NB4 (cell line): ENCODE measurements at regions not wholly inside any gene's neighbourhood (a gene's known extent, or its start where the extent isn't known, plus 50 kb on each side); places are given as distances from the start of the nearest gene placed in this dataset.

Experiments used
- DNase-seq: peaks from one replicate; pipeline ENCODE4 v3.0.0; 2010; ENCODE audit warnings: low read depth
- H3K4me3 ChIP-seq: one replicate; pipeline ENCODE4 v1.5.1; 2011; ENCODE audit warnings: mild to moderate bottlenecking, low read depth, low read length, moderate library complexity
- MYC ChIP-seq: IDR thresholded peaks from 2 replicates; pipeline ENCODE4 v1.6.1; 2011; ENCODE audit warnings: low read depth, low read length
- POLR2A ChIP-seq: IDR thresholded peaks from 2 replicates; pipeline ENCODE4 v1.6.1; 2011; ENCODE audit warnings: mild to moderate bottlenecking; ENCODE audit not compliant: insufficient read length; ENCODE audit errors: extremely low read depth
- TF ChIP-seq, protein P1 (sequence below): IDR thresholded peaks from one replicate; pipeline ENCODE4 v1.5.1; 2012; ENCODE audit warnings: low read depth, low read length
- TF ChIP-seq, protein P2 (sequence below): IDR thresholded peaks from 2 replicates; pipeline ENCODE4 v1.6.1; 2011; ENCODE audit warnings: low read depth, low read length

DNA sequence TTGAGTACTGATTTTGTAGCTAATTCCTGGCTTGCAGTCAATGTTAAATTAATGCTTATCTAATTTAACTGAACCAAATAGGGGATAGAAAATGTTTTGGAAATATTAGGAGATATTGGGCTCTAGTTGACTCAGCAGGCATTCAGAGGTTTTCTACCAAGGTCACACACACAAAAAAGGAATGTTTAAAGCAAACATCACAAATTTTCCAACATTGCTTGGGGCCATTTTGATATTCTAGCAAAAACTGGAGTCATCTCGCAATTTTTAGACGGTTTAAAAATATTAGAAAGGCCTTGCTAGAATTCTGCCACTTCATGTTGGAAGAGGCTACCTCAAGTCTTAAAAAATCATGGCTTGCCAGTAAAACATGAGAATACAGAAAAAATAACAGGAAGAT, 2082.1 kb upstream of the RAG2 start:
- no peak for DNase-seq
- H3K4me3 ChIP-seq = no peak overlapping the region
- TF ChIP-seq POLR2A (no peak), MYC (no peak)
- TF ChIP-seq, protein P1, sequence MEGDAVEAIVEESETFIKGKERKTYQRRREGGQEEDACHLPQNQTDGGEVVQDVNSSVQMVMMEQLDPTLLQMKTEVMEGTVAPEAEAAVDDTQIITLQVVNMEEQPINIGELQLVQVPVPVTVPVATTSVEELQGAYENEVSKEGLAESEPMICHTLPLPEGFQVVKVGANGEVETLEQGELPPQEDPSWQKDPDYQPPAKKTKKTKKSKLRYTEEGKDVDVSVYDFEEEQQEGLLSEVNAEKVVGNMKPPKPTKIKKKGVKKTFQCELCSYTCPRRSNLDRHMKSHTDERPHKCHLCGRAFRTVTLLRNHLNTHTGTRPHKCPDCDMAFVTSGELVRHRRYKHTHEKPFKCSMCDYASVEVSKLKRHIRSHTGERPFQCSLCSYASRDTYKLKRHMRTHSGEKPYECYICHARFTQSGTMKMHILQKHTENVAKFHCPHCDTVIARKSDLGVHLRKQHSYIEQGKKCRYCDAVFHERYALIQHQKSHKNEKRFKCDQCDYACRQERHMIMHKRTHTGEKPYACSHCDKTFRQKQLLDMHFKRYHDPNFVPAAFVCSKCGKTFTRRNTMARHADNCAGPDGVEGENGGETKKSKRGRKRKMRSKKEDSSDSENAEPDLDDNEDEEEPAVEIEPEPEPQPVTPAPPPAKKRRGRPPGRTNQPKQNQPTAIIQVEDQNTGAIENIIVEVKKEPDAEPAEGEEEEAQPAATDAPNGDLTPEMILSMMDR = no peak
- TF ChIP-seq, protein P2, sequence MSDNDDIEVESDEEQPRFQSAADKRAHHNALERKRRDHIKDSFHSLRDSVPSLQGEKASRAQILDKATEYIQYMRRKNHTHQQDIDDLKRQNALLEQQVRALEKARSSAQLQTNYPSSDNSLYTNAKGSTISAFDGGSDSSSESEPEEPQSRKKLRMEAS = no peak

DNA sequence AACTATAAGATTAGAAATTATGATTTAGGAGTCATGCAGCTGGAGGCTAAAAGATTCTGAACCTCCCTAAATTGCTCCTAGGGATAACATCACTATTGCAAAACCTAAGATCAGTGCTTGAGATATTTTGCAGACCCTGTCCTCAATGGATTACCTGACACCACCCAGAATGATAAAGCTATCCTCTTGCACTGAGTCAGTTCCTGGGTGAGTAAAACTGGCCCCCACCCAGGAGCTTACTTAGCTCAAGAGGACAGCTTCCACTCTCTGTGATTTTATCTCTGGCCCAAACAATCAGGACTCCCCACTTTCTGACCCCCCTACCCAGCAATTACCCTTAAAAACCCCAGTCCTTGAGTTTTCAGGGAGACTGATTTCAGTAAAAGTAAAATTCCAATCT, 2074.4 kb upstream of the RAG2 start:
- H3K4me3 ChIP-seq = no peak overlapping the region
- TF ChIP-seq, protein P2 = no peak
- TF ChIP-seq, protein P1 = no peak
- TF ChIP-seq POLR2A (no peak), MYC (no peak)
- no peak for DNase-seq

DNA sequence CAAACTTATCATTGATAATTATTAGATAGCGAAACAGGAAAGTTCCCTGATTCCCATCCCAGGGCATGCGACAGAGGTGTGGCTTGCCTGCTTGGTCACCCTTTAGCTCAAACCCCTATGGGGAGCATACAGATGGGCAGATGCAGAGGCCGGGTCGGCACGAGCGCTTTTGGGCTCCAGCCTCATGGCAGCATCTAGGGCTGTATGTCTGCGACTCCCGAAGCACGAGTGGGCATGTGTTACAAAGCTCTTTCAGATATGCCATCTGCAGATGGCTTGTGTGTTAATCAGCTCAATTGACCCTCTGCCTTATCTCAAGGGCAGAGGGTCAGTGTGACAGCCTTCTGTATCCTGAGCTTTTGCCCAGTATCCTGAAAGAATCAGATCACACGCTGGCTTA, 2069.3 kb upstream of the RAG2 start:
- TF ChIP-seq, protein P2 = no peak
- TF ChIP-seq POLR2A (no peak), MYC (no peak)
- TF ChIP-seq, protein P1 = no peak
- H3K4me3 ChIP-seq = no peak overlapping the region
- no peak for DNase-seq

DNA sequence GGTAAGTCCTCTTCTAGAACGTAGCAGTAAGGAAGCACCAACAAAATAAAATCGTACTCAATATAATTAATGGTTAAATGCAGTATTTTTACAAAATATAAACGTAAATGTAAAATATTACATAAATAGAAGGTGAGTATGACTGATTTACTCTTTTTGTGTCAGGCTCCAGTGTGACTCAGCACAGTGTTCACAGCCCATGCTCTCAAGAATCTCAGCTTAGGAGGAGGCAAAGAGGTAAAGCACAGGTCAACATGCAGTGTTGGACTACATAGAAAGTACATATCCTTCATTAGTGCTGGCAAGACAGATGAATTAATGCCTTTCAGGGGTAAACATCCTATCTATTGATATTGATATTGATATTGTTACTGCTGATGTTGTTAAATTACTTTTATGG, 2050.6 kb upstream of the RAG2 start:
- H3K4me3 ChIP-seq = no peak overlapping the region
- no peak for DNase-seq
- TF ChIP-seq, protein P2 = no peak
- TF ChIP-seq, protein P1 = no peak
- TF ChIP-seq POLR2A (no peak), MYC (no peak)

DNA sequence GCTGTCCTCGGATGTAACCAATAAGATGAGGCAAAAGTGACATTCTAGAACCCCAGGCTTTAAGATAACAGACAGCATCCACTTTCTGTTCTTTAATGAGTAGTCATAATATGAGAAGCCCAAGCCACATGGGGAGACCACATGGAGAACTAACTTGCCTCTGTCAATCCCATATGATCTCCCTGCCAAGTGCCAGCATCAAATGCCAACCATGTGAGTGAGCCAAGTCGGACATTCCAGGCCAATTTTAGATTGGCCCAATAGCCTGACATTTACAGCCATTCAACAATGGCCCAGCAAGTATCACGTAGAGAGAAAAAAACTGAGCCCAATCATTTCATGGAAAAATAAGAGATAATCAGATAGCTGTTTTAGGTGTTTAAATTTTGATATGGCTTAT, 2048.3 kb upstream of the RAG2 start:
- no peak overlapping the region for H3K4me3 ChIP-seq
- TF ChIP-seq MYC (no peak), POLR2A (no peak)
- TF ChIP-seq, protein P1 = no peak
- TF ChIP-seq, protein P2 = no peak
- no peak for DNase-seq

DNA sequence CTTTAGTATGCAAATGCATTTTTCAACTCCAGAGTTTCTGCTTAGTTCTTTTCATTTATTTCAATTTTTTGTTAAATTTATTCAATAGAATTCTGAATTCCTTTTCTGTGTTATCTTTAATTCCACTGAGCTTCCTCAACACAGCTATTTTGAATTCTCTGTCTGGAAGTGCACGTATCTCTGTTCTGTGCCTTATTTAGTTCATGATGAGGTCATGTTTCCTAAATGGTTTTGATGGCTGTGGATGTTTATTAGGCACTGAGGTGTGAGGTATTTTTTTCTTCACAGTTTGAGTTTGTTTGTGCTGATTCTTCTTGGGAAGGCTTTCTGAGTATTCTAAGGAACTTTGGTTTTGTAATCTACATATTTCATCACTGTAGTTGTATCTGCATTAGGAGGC, 2042.8 kb upstream of the RAG2 start:
- DNase-seq = no peak
- TF ChIP-seq POLR2A (no peak), MYC (no peak)
- TF ChIP-seq, protein P2 = no peak
- TF ChIP-seq, protein P1 = no peak
- no peak overlapping the region for H3K4me3 ChIP-seq
